ENCODE measurements at regions not wholly inside any gene's neighbourhood (a gene's known extent, or its start where the extent isn't known, plus 50 kb on each side); places are given as distances from the start of the nearest gene placed in this dataset.

GRCh38 chr2:103007086-103007485, 245.3 kb downstream of the TMEM182 start:
- DNase-seq (no peak), ATAC-seq (no peak)
- intact Hi-C loops (cut with DNase I): no loop called here

GRCh38 chr2:103008586-103008985, 246.8 kb downstream of the TMEM182 start:
- DNase-seq (no peak), ATAC-seq (no peak)
- intact Hi-C loops (cut with DNase I): no loop called here

GRCh38 chr2:103009871-103010270, 248.0 kb downstream of the TMEM182 start:
- intact Hi-C loops (cut with DNase I): no loop called here
- DNase-seq: no peak
- ATAC-seq: no peak

GRCh38 chr2:103010306-103010705, 248.5 kb downstream of the TMEM182 start:
- intact Hi-C loops (cut with DNase I): no loop called here
- ATAC-seq (no peak), DNase-seq (no peak)

GRCh38 chr2:103010751-103011150, 248.9 kb downstream of the TMEM182 start:
- intact Hi-C loops (cut with DNase I): no loop called here
- ATAC-seq (no peak), DNase-seq (no peak)

- no peak for ATAC-seq
- no peak for DNase-seq
- intact Hi-C loops (cut with DNase I): no loop called here
These were observed 250.8 kb downstream of the TMEM182 start for GRCh38 chr2:103012590-103012989.

GRCh38 chr2:103025056-103025455, 263.2 kb downstream of the TMEM182 start:
- intact Hi-C loops (cut with DNase I): no loop called here
- no peak for DNase-seq
- ATAC-seq: no peak

GRCh38 chr2:103028181-103028580, 266.4 kb downstream of the TMEM182 start:
- no peak for ATAC-seq
- DNase-seq: no peak
- intact Hi-C loops (cut with DNase I): no loop called here

Measured in left cardiac atrium (tissue), 4 donors.